Body of pancreas (tissue), 4 donors: ENCODE measurements at regions not wholly inside any gene's neighbourhood (a gene's known extent, or its start where the extent isn't known, plus 50 kb on each side); places are given as distances from the start of the nearest gene placed in this dataset.

ENCODE experiments used
- ATAC-seq: fragments of 150-250 bp; one replicate; pipeline ENCODE4 v1.9.1; 2016
- DNase-seq, 4 donors: peaks; one replicate each; pipeline ENCODE4 v3.0.0-alpha.2; 2019
- H3K27ac ChIP-seq, 4 donors: fragments of 200-600 bp; sonication (generic); 1 replicate in 3 of 4; 2 replicates in 1 of 4; pipeline versions ENCODE4 v1.5.1 to v1.6.1; 2016 to 2019; ENCODE audit warnings: mild to moderate bottlenecking in 1 of 4, mixed read lengths in 1 of 4, moderate library complexity in 1 of 4
- H3K27me3 ChIP-seq, 2 donors: fragments of 200-600 bp; sonication (generic); one replicate each; pipeline ENCODE4 v1.6.0; 2016; ENCODE audit warnings: mild to moderate bottlenecking in 1 of 2
- H3K36me3 ChIP-seq, 2 donors: fragments of 200-600 bp; sonication (generic); replicated peaks in 1 of 2; 2 replicates each; pipeline ENCODE4 v1.5.1; 2016; ENCODE audit warnings: low read depth in 2 of 2; ENCODE audit not compliant: insufficient read depth in 1 of 2
- H3K4me1 ChIP-seq: fragments of 200-600 bp; sonication (generic); one replicate; pipeline ENCODE4 v1.6.0; 2016
- H3K4me3 ChIP-seq, 2 donors: fragments of 200-600 bp; sonication (generic); 1 replicate in 1 of 2; 2 replicates in 1 of 2; pipeline ENCODE4 v1.5.1; 2016 to 2019
- H3K9me3 ChIP-seq, 3 donors: fragments of 200-600 bp; sonication (generic); 1 replicate in 2 of 3; 2 replicates in 1 of 3; pipeline ENCODE4 v1.5.1; 2016
- POLR2A ChIP-seq, 3 donors: fragments of 450-650 bp; IDR thresholded peaks; one replicate each; pipeline ENCODE4 v1.6.1; 2016; ENCODE audit warnings: antibody characterized with exemption in 3 of 3, mild to moderate bottlenecking in 2 of 3
- WGBS, 2 donors: methylation state at CpG; one replicate each; pipeline ENCODE4 v1.1.5; 2017; 5-methylcytosine and 5-hydroxymethylcytosine counted together
- intact Hi-C: fragments of 100-400 bp; cut with DNase I; formaldehyde crosslinking; loops from one replicate; pipeline ENCODE4 v1.15.1; 2023
- TF ChIP-seq, protein P1 (sequence below), 7 experiments: fragments of 450-650 bp in 4 of 7; fragments of 200-600 bp in 3 of 7; sonication (generic) in 3 of 7; IDR thresholded peaks; one replicate each; pipeline ENCODE4 v1.5.1; 2016 to 2019; ENCODE audit warnings: antibody characterized with exemption in 7 of 7

DNA sequence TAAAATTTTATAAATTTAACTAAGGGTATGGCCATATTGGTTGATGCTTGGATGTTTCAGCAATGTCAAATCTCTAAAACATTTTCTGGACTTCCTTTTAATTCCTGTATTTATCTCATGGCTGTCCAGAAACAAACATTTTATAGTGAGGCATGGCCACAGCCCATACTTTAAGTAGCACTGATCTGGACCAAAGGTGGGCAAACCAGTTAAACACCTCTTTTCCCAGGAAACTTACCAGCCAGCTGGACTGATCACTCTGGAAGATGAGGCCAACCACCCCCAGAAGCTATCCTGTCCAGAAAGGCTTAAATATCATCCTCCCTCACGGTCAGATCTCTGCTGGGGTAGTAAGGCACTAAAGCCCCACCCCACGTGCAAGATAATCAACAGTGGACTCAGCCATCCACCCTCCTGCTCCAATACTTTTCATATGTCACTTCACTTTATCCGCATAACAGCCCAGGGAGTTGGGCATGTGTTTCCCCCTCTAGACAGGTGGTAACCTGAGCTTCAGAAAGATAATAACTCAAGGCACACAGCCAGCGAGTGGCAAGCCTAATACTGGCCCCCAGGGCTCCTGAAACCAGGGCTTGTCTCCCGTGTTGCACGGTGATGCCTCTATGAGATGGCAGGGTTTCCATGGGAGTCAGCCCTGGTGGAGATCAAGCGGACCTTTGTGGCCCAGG, 120.5 kb upstream of the NGF start:
- WGBS, 2 donors: 70 to 84% methylated on average over 7 of the region's 7 CpGs
- no peak for DNase-seq
- H3K36me3 ChIP-seq: no peaks in the 10 kb centered on the region
- H3K4me3 ChIP-seq: no peak overlapping the region
- H3K4me1 ChIP-seq: peaks cover 7% of the 10 kb centered on the region
- no peaks in the 10 kb centered on the region for H3K27me3 ChIP-seq
- TF ChIP-seq, protein P1, sequence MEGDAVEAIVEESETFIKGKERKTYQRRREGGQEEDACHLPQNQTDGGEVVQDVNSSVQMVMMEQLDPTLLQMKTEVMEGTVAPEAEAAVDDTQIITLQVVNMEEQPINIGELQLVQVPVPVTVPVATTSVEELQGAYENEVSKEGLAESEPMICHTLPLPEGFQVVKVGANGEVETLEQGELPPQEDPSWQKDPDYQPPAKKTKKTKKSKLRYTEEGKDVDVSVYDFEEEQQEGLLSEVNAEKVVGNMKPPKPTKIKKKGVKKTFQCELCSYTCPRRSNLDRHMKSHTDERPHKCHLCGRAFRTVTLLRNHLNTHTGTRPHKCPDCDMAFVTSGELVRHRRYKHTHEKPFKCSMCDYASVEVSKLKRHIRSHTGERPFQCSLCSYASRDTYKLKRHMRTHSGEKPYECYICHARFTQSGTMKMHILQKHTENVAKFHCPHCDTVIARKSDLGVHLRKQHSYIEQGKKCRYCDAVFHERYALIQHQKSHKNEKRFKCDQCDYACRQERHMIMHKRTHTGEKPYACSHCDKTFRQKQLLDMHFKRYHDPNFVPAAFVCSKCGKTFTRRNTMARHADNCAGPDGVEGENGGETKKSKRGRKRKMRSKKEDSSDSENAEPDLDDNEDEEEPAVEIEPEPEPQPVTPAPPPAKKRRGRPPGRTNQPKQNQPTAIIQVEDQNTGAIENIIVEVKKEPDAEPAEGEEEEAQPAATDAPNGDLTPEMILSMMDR (IDR thresholded peaks at IDR 0.05): no peak
- no peak for TF ChIP-seq POLR2A (IDR thresholded peaks at IDR 0.05)
- no peak overlapping the region for H3K27ac ChIP-seq
- H3K9me3 ChIP-seq: no peaks in the 10 kb centered on the region
- no peak for ATAC-seq
- intact Hi-C loops: no loop called here

DNA sequence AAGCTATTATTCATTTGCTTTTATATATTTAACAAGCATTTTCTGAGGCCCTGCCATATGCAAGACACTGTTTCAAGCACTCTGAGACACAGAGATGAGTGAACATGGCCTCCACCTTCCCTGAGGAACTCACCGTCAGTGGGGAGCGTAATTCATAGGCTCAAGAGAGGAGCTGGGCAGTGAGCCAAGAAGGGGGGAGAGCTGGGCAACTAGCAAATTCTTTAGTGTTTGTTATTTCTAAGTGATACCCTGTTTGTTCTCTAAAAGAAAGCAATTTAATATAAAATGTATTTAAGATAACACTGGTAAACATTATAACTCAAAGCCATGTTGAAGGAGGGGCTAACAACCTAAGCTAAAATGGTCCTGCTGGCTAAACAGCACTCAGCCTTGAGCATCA, 119.2 kb upstream of the NGF start:
- intact Hi-C loops: no loop called here
- H3K4me1 ChIP-seq: peaks cover 7% of the 10 kb centered on the region
- TF ChIP-seq, protein P1 (IDR thresholded peaks at IDR 0.05): no peak
- H3K4me3 ChIP-seq: no peak overlapping the region
- no peaks in the 10 kb centered on the region for H3K36me3 ChIP-seq
- no peaks in the 10 kb centered on the region for H3K9me3 ChIP-seq
- DNase-seq (no peak), ATAC-seq (no peak)
- whole genome bisulfite sequencing, 2 donors: 66 to 72% methylated on average over 2 of the region's 2 CpGs
- H3K27ac ChIP-seq: no peak overlapping the region
- no peaks in the 10 kb centered on the region for H3K27me3 ChIP-seq

DNA sequence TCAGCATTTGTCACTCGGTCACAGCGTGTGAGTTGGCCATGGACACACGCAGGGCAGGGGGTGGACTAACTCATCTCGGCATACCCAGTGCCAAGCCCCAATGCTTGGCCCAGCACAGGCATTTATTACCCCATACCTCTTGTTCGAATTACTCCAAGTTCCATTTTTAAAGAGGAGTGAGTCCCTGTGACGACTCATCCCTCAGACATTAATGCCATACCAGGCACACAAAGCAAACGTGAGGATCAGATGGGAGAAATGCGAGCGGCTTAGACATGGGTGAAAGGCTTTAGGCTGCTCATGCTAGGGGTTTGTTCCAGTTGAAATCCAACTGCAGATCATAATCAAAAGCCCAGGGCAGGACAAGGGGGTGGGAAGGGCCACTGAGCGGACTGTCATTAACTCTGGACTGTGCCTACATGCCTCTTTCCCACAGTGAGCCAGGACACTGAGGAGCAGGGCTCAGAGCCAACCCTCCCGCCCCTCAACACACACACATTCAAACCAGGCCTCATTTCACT, 118.5 kb upstream of the NGF start:
- Histone ChIP-seq H3K36me3 (no peaks in the 10 kb centered on the region), H3K4me1 (peaks cover 7% of the 10 kb centered on the region), H3K4me3 (no peak overlapping the region), H3K27me3 (no peaks in the 10 kb centered on the region), H3K9me3 (no peaks in the 10 kb centered on the region), H3K27ac (no peak overlapping the region)
- 69 to 83% methylated on average over 10 to 11 of the region's 11 CpGs for WGBS, 2 donors
- intact Hi-C loops: no loop called here
- TF ChIP-seq POLR2A (IDR thresholded peaks at IDR 0.05): no peak
- TF ChIP-seq, protein P1 (IDR thresholded peaks at IDR 0.05): no peak
- no peak for ATAC-seq
- no peak for DNase-seq

DNA sequence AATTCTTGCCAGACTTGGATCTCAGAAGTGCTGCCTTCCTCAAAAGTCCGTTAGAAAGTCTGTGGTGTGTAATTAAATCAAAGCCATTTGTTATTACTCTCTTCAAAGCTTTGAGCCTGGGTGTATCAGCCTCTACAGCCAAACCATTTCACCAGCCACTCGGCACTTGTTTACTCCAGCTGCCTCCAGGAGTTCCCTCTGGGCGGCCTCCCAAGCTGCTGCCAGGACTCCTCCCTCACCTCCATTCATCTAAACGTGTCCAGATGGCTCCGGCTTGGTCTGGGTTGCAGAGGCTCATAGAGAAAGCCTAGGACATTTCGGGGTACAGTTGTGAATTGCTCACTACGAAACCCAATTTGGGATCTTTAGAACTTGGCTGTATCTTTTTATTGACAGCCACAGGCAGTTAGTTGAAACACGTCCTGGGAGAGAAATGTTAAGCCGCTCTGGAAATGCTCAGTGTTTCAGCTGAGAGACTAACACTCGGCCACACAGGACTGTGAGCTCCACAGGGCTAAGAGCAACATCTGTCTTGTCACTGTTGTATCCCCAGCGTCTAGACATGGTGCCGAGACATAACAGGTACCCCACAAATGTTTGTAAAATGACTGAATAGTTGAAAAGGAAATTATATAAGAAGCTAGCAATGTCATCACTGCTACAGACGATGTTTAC, 116.9 kb upstream of the NGF start:
- intact Hi-C loops: no loop called here
- WGBS, 2 donors: 64 to 68% methylated on average over 13 of the region's 13 CpGs
- ATAC-seq: no peak

More for the DNA sequence above, 116.9 kb upstream of the NGF start:
- DNase-seq: peak in 1 of 4 donors; percentile 41
- H3K36me3 ChIP-seq: no peaks in the 10 kb centered on the region
- no peaks in the 10 kb centered on the region for H3K27me3 ChIP-seq
- TF ChIP-seq, protein P1 (IDR thresholded peaks at IDR 0.05): no peak
- no peak for TF ChIP-seq POLR2A (IDR thresholded peaks at IDR 0.05)
- H3K9me3 ChIP-seq: no peaks in the 10 kb centered on the region
- H3K27ac ChIP-seq: no peak overlapping the region
- peaks cover 7% of the 10 kb centered on the region for H3K4me1 ChIP-seq
- H3K4me3 ChIP-seq: no peak overlapping the region
